ENCODE measurements at regions not wholly inside any gene's neighbourhood (a gene's known extent, or its start where the extent isn't known, plus 50 kb on each side); places are given as distances from the start of the nearest gene placed in this dataset.

DNA sequence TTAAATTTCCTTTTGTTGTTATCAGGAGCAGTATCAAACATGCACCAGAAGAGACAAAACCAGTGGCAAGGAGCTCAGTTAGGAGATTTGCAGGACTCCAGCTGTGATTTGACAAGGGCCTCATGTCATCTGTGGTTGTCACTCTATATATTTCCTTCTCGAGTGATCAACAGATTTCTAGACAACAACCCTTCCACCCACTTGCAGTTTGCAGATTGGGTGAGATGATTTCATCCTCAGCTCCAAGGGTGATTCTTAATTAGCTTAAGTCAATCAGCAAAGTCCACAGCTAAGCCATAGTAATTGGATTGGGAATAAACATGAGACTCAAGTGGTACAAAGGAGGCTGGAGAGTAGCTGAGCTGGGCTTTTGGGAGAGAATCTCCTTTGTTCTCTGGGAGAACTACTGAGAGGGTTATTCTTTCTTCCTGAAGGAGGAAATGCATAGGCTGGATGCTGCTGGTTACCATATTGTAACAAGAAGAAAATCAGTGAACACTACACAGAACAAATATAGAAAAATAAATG is 192.8 kb downstream of the PPARGC1A start:
- TF ChIP-seq POLR2A (IDR thresholded peaks at IDR 0.05) (no peak), CTCF (IDR thresholded peaks at IDR 0.05) (no peak)
